Stimulated activated naive CD8-positive, alpha-beta T cell treated with anti-CD3 and anti-CD28 coated beads, Interleukin-15, Interleukin-2, amounts not matched to agents 100 U/mL and 50 U/mL, for 24 hours (primary cell): ENCODE measurements at regions not wholly inside any gene's neighbourhood (a gene's known extent, or its start where the extent isn't known, plus 50 kb on each side); places are given as distances from the start of the nearest gene placed in this dataset.

Source experiments
- ATAC-seq: fragments of 150-1000 bp; cut with Tn5 transposase; one replicate; pipeline ENCODE4 v1.10.0; 2021
- DNase-seq: peaks from one replicate; pipeline ENCODE4 v3.0.0; 2021

- no peak for ATAC-seq
- no peak for DNase-seq
Observed at GRCh38 chr14:66069830-66070541, 416.2 kb upstream of the CCDC196 start.

GRCh38 chr14:66070542-66071319 lies 415.4 kb upstream of the CCDC196 start:
- ATAC-seq: peak; percentile 77
- DNase-seq: peak; percentile 81

- ATAC-seq: no peak
- no peak for DNase-seq
Observed at GRCh38 chr14:66072190-66073084, 413.7 kb upstream of the CCDC196 start.

GRCh38 chr14:66074537-66074936 lies 411.6 kb upstream of the CCDC196 start:
- ATAC-seq (no peak), DNase-seq (no peak)

GRCh38 chr14:66076176-66076575 lies 410.0 kb upstream of the CCDC196 start:
- no peak for DNase-seq
- no peak for ATAC-seq

GRCh38 chr14:66078006-66078405 lies 408.2 kb upstream of the CCDC196 start:
- ATAC-seq: no peak

GRCh38 chr14:66081594-66082376 lies 404.4 kb upstream of the CCDC196 start:
- no peak for ATAC-seq
- no peak for DNase-seq

More at GRCh38 chr14:66078006-66078405, 408.2 kb upstream of the CCDC196 start:
- no peak for DNase-seq

GRCh38 chr14:66085224-66085623 lies 400.9 kb upstream of the CCDC196 start:
- DNase-seq: no peak
- ATAC-seq: no peak

GRCh38 chr14:66085665-66086064 lies 400.5 kb upstream of the CCDC196 start:
- no peak for DNase-seq
- no peak for ATAC-seq

GRCh38 chr14:66087231-66087630 lies 398.9 kb upstream of the CCDC196 start:
- DNase-seq (no peak), ATAC-seq (no peak)

- ATAC-seq (no peak), DNase-seq (no peak)
Observed at GRCh38 chr14:66088656-66089055, 397.5 kb upstream of the CCDC196 start.

- no peak for DNase-seq
- ATAC-seq: no peak
Observed at GRCh38 chr14:66092206-66092605, 394.0 kb upstream of the CCDC196 start.

- ATAC-seq (no peak), DNase-seq (no peak)
Observed at GRCh38 chr14:66092748-66093147, 393.4 kb upstream of the CCDC196 start.

- no peak for DNase-seq
- ATAC-seq: peak; percentile 19
Observed at GRCh38 chr14:66094001-66094727, 392.0 kb upstream of the CCDC196 start.

- DNase-seq: no peak
- ATAC-seq: no peak
Observed at GRCh38 chr14:66099451-66099850, 386.7 kb upstream of the CCDC196 start.

- ATAC-seq (peak; percentile 69), DNase-seq (no peak)
Observed at GRCh38 chr14:66099931-66100330, 386.2 kb upstream of the CCDC196 start.

GRCh38 chr14:66101662-66102061 lies 384.5 kb upstream of the CCDC196 start:
- ATAC-seq (no peak), DNase-seq (no peak)

- ATAC-seq (no peak), DNase-seq (no peak)
Observed at GRCh38 chr14:66104486-66104885, 381.7 kb upstream of the CCDC196 start.

- ATAC-seq (no peak), DNase-seq (no peak)
Observed at GRCh38 chr14:66105815-66106214, 380.4 kb upstream of the CCDC196 start.

GRCh38 chr14:66109426-66109825 lies 376.7 kb upstream of the CCDC196 start:
- ATAC-seq (no peak), DNase-seq (no peak)

- no peak for DNase-seq
- no peak for ATAC-seq
Observed at GRCh38 chr14:66111891-66112290, 374.3 kb upstream of the CCDC196 start.
